ENCODE measurements at regions not wholly inside any gene's neighbourhood (a gene's known extent, or its start where the extent isn't known, plus 50 kb on each side); places are given as distances from the start of the nearest gene placed in this dataset.

DNA sequence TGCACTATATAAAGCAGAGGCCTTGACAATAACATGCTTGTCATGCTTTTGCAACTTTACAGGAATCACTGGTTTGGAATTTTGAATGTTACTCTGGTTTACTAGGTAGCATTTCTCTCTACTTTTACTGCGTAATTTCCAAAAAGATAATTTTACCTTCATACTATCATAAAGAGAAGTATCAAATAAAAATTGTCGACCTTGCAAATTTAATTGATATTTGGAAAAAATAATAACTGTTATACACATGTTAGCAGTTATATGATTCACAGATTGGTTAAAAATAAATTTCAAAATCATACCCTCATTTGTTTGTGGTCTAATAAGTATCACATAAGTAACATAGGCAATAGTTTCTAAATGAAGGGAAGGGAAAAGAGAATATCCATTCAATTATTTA, 228.5 kb upstream of the CACNA2D1 start:
- H3K36me3 ChIP-seq (ENCODE audit: control insufficient read depth, insufficient read depth, low read length) = no peaks in the 10 kb centered on the region
- intact Hi-C loops (cut with micrococcal nuclease) = no loop called here
- TF ChIP-seq RFX5 (IDR thresholded peaks at IDR 0.05; ENCODE audit: low read depth, low read length) = no peak
- TF ChIP-seq CEBPB (IDR thresholded peaks at IDR 0.05; ENCODE audit: low read depth, low read length) = peak; percentile 24; the same call in 1 of the 2 replicates
- no peak for TF ChIP-seq SMC3 (IDR thresholded peaks at IDR 0.05; ENCODE audit: low read depth, low read length)
- TF ChIP-seq MAFK (IDR thresholded peaks at IDR 0.05; ENCODE audit: low read depth, low read length) = peak; percentile 98
- H3K14ac ChIP-seq (replicated peaks; ENCODE audit: low read depth, low read length) = no peak overlapping the region
- no peak overlapping the region for H3K18ac ChIP-seq (ENCODE audit: low read depth, low read length)
- no peak overlapping the region for H3K4me3 ChIP-seq (ENCODE audit: insufficient read depth, low read depth, low read length)
- no peak overlapping the region for H4K91ac ChIP-seq (ENCODE audit: insufficient read depth, low read depth, low read length)
- H2BK120ac ChIP-seq (ENCODE audit: low read depth, low read length) = no peak overlapping the region
- no peak overlapping the region for H2BK20ac ChIP-seq (ENCODE audit: low read depth, low read length)
- H3K4me1 ChIP-seq (ENCODE audit: control insufficient read depth, insufficient read depth, low read length) = peaks cover 5% of the 10 kb centered on the region; the same call in 1 of the 2 replicates
- H3K56ac ChIP-seq (ENCODE audit: extremely low read depth, insufficient read depth, low read length) = no peak overlapping the region
- H3K4ac ChIP-seq (ENCODE audit: low read depth, low read length) = no peak overlapping the region
- H4K5ac ChIP-seq (ENCODE audit: low read depth, low read length) = no peak overlapping the region
- ATAC-seq (ENCODE audit: low read depth) (no peak; the same call in 1 of the 2 replicates), DNase-seq (peak; percentile 30)
- no peak overlapping the region for H2AK9ac ChIP-seq (replicated peaks; ENCODE audit: low read depth, low read length, poor library complexity)
- H2AK5ac ChIP-seq (ENCODE audit: low read depth, low read length) = no peak overlapping the region
- no peak overlapping the region for H2BK5ac ChIP-seq (ENCODE audit: low read depth, low read length, poor library complexity, severe bottlenecking)
- H3K9me3 ChIP-seq (ENCODE audit: control insufficient read depth, insufficient read depth, low read length) = no peaks in the 10 kb centered on the region
- H3K9ac ChIP-seq (ENCODE audit: low read depth, low read length) = no peak overlapping the region
- H3K79me1 ChIP-seq (ENCODE audit: low read depth in 1 of 2, low read length in 2 of 2) = no peaks in the 10 kb centered on the region
- H4K8ac ChIP-seq (ENCODE audit: low read depth in 2 of 2, low read length in 2 of 2) = no peak overlapping the region
- POLR2A ChIA-PET (ENCODE audit: unreplicated experiment) = no interaction called here
- WGBS, 2 experiments (ENCODE audit: extremely low coverage in 2 of 2, insufficient read length in 1 of 2) = no CpG with 5 or more reads among the region's 2 CpGs
- in situ Hi-C loops (cut with MboI; ENCODE audit: low sequenced_read_pairs) = no loop called here
- H2BK15ac ChIP-seq (ENCODE audit: low read depth, low read length) = 0 out of 3 replicates have a peak overlapping the region, but pooled peaks have one; percentile 31
- CTCF ChIA-PET = no interaction called here
- no peak overlapping the region for H3K23ac ChIP-seq (ENCODE audit: low read depth, low read length)
- no peaks in the 10 kb centered on the region for H4K20me1 ChIP-seq (ENCODE audit: insufficient read depth, low read length)
- no peaks in the 10 kb centered on the region for H3K27me3 ChIP-seq (ENCODE audit: control insufficient read depth, insufficient read depth, low read length)
- H3K27ac ChIP-seq (ENCODE audit: insufficient read depth, low read length) = no peak overlapping the region
- dilution Hi-C loops (cut with HindIII; ENCODE audit: low sequenced_read_pairs, unreplicated experiment) = no loop called here
- H3K9me1 ChIP-seq (ENCODE audit: insufficient read depth, low read length) = no peaks in the 10 kb centered on the region
- H3K4me2 ChIP-seq (ENCODE audit: low read depth, low read length) = no peak overlapping the region
- H2AFZ ChIP-seq (replicated peaks; ENCODE audit: low read length, poor library complexity) = no peak overlapping the region
- BruUV-seq (replicated peaks) = no TSS peak
